ENCODE measurements at regions not wholly inside any gene's neighbourhood (a gene's known extent, or its start where the extent isn't known, plus 50 kb on each side); places are given as distances from the start of the nearest gene placed in this dataset.
"Not testable (repeated sequence)": the region's sequence is repeated elsewhere in the genome, so short reads cannot be mapped to it uniquely, and the experiment has no call there.

DNA sequence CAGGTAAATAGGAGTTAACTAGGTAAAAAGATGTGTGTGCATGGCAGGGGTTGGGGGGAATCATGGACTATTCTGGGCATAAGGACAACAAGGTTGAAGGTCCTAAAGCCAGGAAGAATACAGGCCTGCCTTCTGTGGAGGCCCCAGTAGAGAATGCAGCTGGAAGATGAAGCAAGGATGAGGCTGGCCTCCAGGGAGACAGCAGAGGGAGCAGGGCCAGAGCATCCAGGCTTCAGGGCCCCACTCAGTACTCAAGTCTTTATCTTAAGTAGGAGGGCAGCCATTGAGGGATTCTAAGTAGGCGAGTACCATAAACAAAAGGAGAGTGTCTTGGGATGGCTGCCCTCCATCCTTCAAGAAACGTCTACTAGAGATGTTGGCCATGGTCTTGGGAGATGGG lies 101.8 kb upstream of the APCDD1 start:
- DNase-seq (ENCODE audit: low spot score), result no peak

GRCh38 chr18:10353791-10354190 lies 100.6 kb upstream of the APCDD1 start:
- no peak for DNase-seq (ENCODE audit: low spot score)

- no peak for DNase-seq (ENCODE audit: low spot score)
Measured at GRCh38 chr18:10354241-10354811, 100.1 kb upstream of the APCDD1 start.

GRCh38 chr18:10354890-10355289 lies 99.5 kb upstream of the APCDD1 start:
- DNase-seq (ENCODE audit: low spot score), result no peak

GRCh38 chr18:10356999-10357398 lies 97.4 kb upstream of the APCDD1 start:
- DNase-seq (ENCODE audit: low spot score), result not testable (repeated sequence)

GRCh38 chr18:10361660-10362059 lies 92.8 kb upstream of the APCDD1 start:
- no peak for DNase-seq (ENCODE audit: low spot score)

GRCh38 chr18:10365021-10365500 lies 89.4 kb upstream of the APCDD1 start:
- no peak for DNase-seq (ENCODE audit: low spot score)

DNA sequence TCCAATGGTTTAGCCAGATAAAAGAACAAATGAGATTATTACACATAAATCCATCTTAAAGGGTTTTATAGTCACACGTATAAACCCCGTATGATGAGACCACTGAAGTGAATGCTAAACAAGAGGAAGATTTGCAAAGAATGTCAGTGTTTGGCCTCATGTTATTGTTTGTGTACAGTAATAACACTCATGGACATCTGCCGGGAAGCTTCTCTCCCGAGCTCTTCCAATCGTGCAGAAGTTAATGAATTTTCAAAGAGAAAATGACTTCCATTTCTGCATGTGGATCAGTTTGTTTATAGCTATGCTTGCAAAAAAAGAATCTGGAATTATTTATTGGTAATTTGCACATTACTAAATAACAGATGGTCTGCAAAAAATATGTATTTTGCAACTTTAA lies 88.5 kb upstream of the APCDD1 start:
- DNase-seq (ENCODE audit: low spot score), result no peak

GRCh38 chr18:10367836-10368235 lies 86.6 kb upstream of the APCDD1 start:
- DNase-seq (ENCODE audit: low spot score), result no peak

- DNase-seq (ENCODE audit: low spot score), result no peak
Measured at GRCh38 chr18:10368456-10369453, 85.7 kb upstream of the APCDD1 start.

- DNase-seq (ENCODE audit: low spot score), result no peak
Measured at GRCh38 chr18:10370716-10371115, 83.7 kb upstream of the APCDD1 start.

DNA sequence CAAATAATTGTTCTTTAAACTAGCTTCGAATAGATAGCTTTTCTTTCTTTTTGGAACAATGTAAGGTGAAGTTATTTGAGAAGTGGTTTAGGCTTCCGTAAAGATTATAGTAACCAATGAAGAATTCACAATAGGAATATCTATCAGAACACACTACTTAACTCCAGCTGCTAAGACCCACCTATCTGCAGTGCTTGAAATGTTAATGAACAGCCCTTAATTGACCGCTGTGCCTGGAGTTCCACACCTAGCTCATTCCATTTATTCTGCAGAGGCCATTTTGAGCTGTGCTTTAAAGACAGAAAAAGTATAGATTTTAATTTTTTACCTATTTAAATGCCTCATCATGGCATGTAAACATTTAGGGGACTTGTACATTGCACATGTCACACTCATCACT lies 83.3 kb upstream of the APCDD1 start:
- DNase-seq (ENCODE audit: low spot score), result no peak

- no peak for DNase-seq (ENCODE audit: low spot score)
Measured at GRCh38 chr18:10374195-10374594, 80.2 kb upstream of the APCDD1 start.

GRCh38 chr18:10374636-10375293 lies 79.7 kb upstream of the APCDD1 start:
- no peak for DNase-seq (ENCODE audit: low spot score)

DNA sequence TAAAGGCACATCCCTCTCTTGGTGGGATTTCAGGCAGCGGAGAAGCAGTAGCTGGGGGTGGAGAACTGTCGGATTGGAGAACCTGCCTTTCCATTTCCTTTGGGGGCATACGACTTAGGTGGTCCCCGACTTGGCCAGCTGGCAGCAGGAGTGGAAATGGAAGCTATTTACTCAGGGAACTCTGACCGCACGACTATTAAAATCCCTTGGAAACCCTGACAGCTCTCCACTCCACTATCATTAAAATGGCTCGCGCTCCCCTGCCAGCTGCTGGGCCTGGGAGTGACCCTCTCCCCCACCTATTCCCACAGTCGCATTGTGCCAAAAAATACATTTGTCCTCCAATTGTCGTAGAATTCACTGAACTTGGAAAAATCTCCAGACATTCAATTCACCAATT lies 77.7 kb upstream of the APCDD1 start:
- no peak for DNase-seq (ENCODE audit: low spot score)

DNA sequence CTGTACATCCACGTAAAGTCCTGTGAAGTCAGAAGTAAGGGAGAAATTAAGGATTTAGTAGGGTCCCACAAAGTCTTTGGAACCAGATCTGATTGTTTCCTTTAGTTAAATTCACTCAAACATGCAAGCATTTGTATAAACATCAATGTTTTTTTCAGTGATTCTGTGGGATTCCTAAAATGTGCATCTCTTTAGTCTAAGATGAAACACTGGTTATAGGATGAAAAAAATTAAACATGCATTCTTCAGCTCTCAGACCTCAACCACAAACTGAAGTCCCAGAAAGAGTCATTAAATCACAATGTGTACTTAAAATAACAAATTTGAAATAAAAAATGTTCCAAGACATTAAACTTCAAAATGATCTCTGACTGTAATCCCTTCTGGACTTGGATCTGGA lies 76.5 kb upstream of the APCDD1 start:
- no peak for DNase-seq (ENCODE audit: low spot score)

GRCh38 chr18:10378688-10379420 lies 75.6 kb upstream of the APCDD1 start:
- no peak for DNase-seq (ENCODE audit: low spot score)

DNA sequence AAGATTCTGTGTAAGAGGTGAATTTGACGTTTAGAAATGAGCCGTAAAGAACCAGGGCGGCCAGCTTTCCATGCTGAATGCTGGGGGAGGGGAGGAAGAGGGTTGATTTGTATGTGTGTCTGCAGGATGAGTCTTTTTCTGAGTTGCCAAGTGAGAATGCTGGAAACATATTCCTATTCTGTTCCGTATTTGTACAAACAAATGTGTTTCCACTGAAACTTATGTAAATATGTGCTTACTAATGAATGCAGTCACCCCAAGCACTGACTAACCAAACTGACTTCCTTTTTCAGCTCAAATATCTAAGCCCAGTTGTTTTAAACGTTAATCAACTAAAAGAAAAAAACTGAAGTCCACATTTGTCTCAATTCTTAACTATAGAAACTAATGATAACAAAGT lies 74.9 kb upstream of the APCDD1 start:
- DNase-seq (ENCODE audit: low spot score), result no peak

- DNase-seq (ENCODE audit: low spot score), result no peak
Measured at GRCh38 chr18:10381516-10381915, 72.9 kb upstream of the APCDD1 start.

DNA sequence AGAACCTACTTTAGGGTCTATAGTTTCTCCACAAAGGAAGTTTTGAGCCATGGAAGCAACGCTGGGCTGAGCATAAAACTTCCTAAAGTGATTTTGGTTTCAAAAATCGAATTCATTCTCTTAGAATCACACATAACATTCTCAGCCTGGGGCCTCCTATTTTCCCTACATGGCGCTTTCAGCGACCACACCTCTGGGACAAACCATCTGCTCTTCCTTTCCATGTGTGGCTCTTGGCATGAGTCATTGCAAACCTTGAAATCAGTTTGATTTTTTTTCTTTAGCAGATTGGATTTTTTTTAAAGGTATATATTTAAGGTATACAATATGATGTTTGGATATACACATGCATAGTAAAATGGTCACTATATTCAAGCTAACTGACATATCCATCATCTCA lies 72.5 kb upstream of the APCDD1 start:
- DNase-seq (ENCODE audit: low spot score), result no peak

- no peak for DNase-seq (ENCODE audit: low spot score)
Measured at GRCh38 chr18:10386049-10386448, 68.4 kb upstream of the APCDD1 start.

- no peak for DNase-seq (ENCODE audit: low spot score)
Measured at GRCh38 chr18:10386956-10387355, 67.5 kb upstream of the APCDD1 start.
